Loucy (cell line): ENCODE measurements at regions not wholly inside any gene's neighbourhood (a gene's known extent, or its start where the extent isn't known, plus 50 kb on each side); places are given as distances from the start of the nearest gene placed in this dataset.

Experiments
- H2AFZ ChIP-seq: fragments of 200-600 bp; sonication (generic); 2 replicates; pipeline ENCODE4 v1.6.0; 2016; ENCODE audit warnings: antibody characterized with exemption, mild to moderate bottlenecking, low read length, moderate library complexity
- H3F3A ChIP-seq: fragments of 200-600 bp; 2 replicates; pipeline ENCODE4 v1.6.0; 2016; ENCODE audit warnings: antibody characterized with exemption, low read depth, mild to moderate bottlenecking
- H3K27me3 ChIP-seq: fragments of 200-600 bp; sonication (generic); 2 replicates; pipeline ENCODE4 v1.6.1; 2014; ENCODE audit warnings: low read length, mild to moderate bottlenecking; ENCODE audit not compliant: insufficient read depth, poor library complexity, severe bottlenecking
- H3K36me3 ChIP-seq: fragments of 200-600 bp; sonication (generic); 2 replicates; pipeline ENCODE4 v1.6.1; 2016; ENCODE audit warnings: low read length; ENCODE audit not compliant: insufficient read depth
- H3K4me1 ChIP-seq: fragments of 200-600 bp; sonication (generic); 2 replicates; pipeline ENCODE4 v1.5.1; 2014; ENCODE audit warnings: low read length, mild to moderate bottlenecking; ENCODE audit not compliant: insufficient read depth, poor library complexity, severe bottlenecking
- H3K4me2 ChIP-seq: fragments of 200-600 bp; sonication (generic); 2 replicates; pipeline ENCODE4 v1.6.0; 2014; ENCODE audit warnings: antibody characterized with exemption, low read length, low read depth, mild to moderate bottlenecking; ENCODE audit not compliant: poor library complexity, severe bottlenecking
- H3K4me3 ChIP-seq: fragments of 200-600 bp; sonication (generic); 2 replicates; pipeline ENCODE4 v1.5.1; 2014; ENCODE audit warnings: low read length, mild to moderate bottlenecking, mixed read lengths; ENCODE audit not compliant: poor library complexity, severe bottlenecking
- H3K79me2 ChIP-seq: fragments of 200-600 bp; sonication (generic); 2 replicates; pipeline ENCODE4 v1.6.1; 2014; ENCODE audit warnings: low read length; ENCODE audit not compliant: insufficient read depth
- H3K9ac ChIP-seq: fragments of 200-600 bp; sonication (generic); 2 replicates; pipeline ENCODE4 v1.6.0; 2014; ENCODE audit warnings: mild to moderate bottlenecking, low read depth, low read length, moderate library complexity; ENCODE audit not compliant: poor library complexity, severe bottlenecking
- H3K9me2 ChIP-seq: fragments of 200-600 bp; sonication (generic); replicated peaks from 2 replicates; pipeline ENCODE4 v1.6.1; 2016; ENCODE audit warnings: low read depth, low read length, mixed read lengths
- H3K9me3 ChIP-seq: fragments of 200-600 bp; sonication (generic); 2 replicates; pipeline ENCODE4 v1.6.1; 2014; ENCODE audit warnings: mild to moderate bottlenecking, antibody characterized with exemption, low read length, low read depth; ENCODE audit not compliant: insufficient read depth
- H4K20me1 ChIP-seq: fragments of 200-600 bp; sonication (generic); 2 replicates; pipeline ENCODE4 v1.6.0; 2014; ENCODE audit warnings: antibody characterized with exemption, low read length, mild to moderate bottlenecking; ENCODE audit not compliant: insufficient read depth, poor library complexity, severe bottlenecking
- CTCF ChIP-seq: fragments of 200-600 bp; sonication (generic); conservative IDR thresholded peaks from 2 replicates; pipeline ENCODE4 v1.5.1; 2014; ENCODE audit warnings: mild to moderate bottlenecking, antibody characterized with exemption, low read length
- EZH2phosphoT487 ChIP-seq: fragments of 200-600 bp; IDR thresholded peaks from 2 replicates; pipeline ENCODE4 v1.6.1; 2018; ENCODE audit warnings: antibody characterized with exemption, mild to moderate bottlenecking, moderate library complexity, borderline replicate concordance

GRCh38 chr15:87450314-87450713 is 806.2 kb downstream of the NTRK3 start:
- no peaks in the 10 kb centered on the region for H3F3A ChIP-seq
- no peak overlapping the region for H3K4me3 ChIP-seq
- H3K9me3 ChIP-seq: no peaks in the 10 kb centered on the region
- H3K4me1 ChIP-seq: no peaks in the 10 kb centered on the region
- no peak overlapping the region for H2AFZ ChIP-seq
- H3K36me3 ChIP-seq: no peaks in the 10 kb centered on the region
- H3K9ac ChIP-seq: no peak overlapping the region
- H3K4me2 ChIP-seq: no peak overlapping the region
- H3K27me3 ChIP-seq: no peaks in the 10 kb centered on the region
- no peaks in the 10 kb centered on the region for H3K79me2 ChIP-seq
- H4K20me1 ChIP-seq: no peaks in the 10 kb centered on the region
- H3K9me2 ChIP-seq: no peaks in the 10 kb centered on the region
- TF ChIP-seq EZH2phosphoT487 (no peak), CTCF (no peak)

GRCh38 chr15:87439090-87439489 is 817.4 kb downstream of the NTRK3 start:
- no peaks in the 10 kb centered on the region for H3K79me2 ChIP-seq
- H3K9me3 ChIP-seq: no peaks in the 10 kb centered on the region
- no peaks in the 10 kb centered on the region for H3K9me2 ChIP-seq
- H2AFZ ChIP-seq: no peak overlapping the region
- no peak for TF ChIP-seq EZH2phosphoT487
- no peak overlapping the region for H3K4me3 ChIP-seq
- H3K9ac ChIP-seq: no peak overlapping the region
- H3F3A ChIP-seq: no peaks in the 10 kb centered on the region
- H3K27me3 ChIP-seq: no peaks in the 10 kb centered on the region
- H3K36me3 ChIP-seq: no peaks in the 10 kb centered on the region
- H4K20me1 ChIP-seq: no peaks in the 10 kb centered on the region
- no peak overlapping the region for H3K4me2 ChIP-seq
- no peaks in the 10 kb centered on the region for H3K4me1 ChIP-seq

- H3K4me2 ChIP-seq: no peak overlapping the region
- no peaks in the 10 kb centered on the region for H3F3A ChIP-seq
- H4K20me1 ChIP-seq: no peaks in the 10 kb centered on the region
- no peaks in the 10 kb centered on the region for H3K79me2 ChIP-seq
- no peak overlapping the region for H3K4me3 ChIP-seq
- no peak overlapping the region for H2AFZ ChIP-seq
- no peaks in the 10 kb centered on the region for H3K27me3 ChIP-seq
- H3K9me2 ChIP-seq: no peaks in the 10 kb centered on the region
- H3K36me3 ChIP-seq: no peaks in the 10 kb centered on the region
- H3K9ac ChIP-seq: no peak overlapping the region
- TF ChIP-seq CTCF (no peak), EZH2phosphoT487 (no peak)
- H3K9me3 ChIP-seq: no peaks in the 10 kb centered on the region
- no peaks in the 10 kb centered on the region for H3K4me1 ChIP-seq
These were observed 822.7 kb downstream of the NTRK3 start for GRCh38 chr15:87433871-87434270.

- Histone ChIP-seq H3K4me2 (no peak overlapping the region), H3K36me3 (no peaks in the 10 kb centered on the region)
These were observed 826.8 kb downstream of the NTRK3 start for GRCh38 chr15:87429754-87430153.

More at GRCh38 chr15:87429754-87430153, 826.8 kb downstream of the NTRK3 start:
- Histone ChIP-seq H3K9me2 (no peaks in the 10 kb centered on the region), H3F3A (no peaks in the 10 kb centered on the region), H3K9ac (no peak overlapping the region), H3K4me3 (no peak overlapping the region), H3K27me3 (no peaks in the 10 kb centered on the region), H3K4me1 (no peaks in the 10 kb centered on the region), H4K20me1 (no peaks in the 10 kb centered on the region), H3K79me2 (no peaks in the 10 kb centered on the region), H3K9me3 (no peaks in the 10 kb centered on the region), H2AFZ (no peak overlapping the region)
- TF ChIP-seq EZH2phosphoT487 (no peak), CTCF (no peak)
